ENCODE measurements at regions not wholly inside any gene's neighbourhood (a gene's known extent, or its start where the extent isn't known, plus 50 kb on each side); places are given as distances from the start of the nearest gene placed in this dataset.

GRCh38 chr4:33013282-33013681, 2293.1 kb downstream of the PCDH7 start:
- DNase-seq (ENCODE audit: low spot score): no peak
- no peak overlapping the region for H3K4me2 ChIP-seq
- H3K36me3 ChIP-seq: no peaks in the 10 kb centered on the region
- no peak overlapping the region for H3K4me3 Mint-ChIP-seq
- no peaks in the 10 kb centered on the region for H3K4me1 ChIP-seq
- no peaks in the 10 kb centered on the region for H3K27me3 ChIP-seq
- H3K27ac Mint-ChIP-seq: no peak overlapping the region
- H3K79me2 ChIP-seq (ENCODE audit: low read depth): no peaks in the 10 kb centered on the region
- no peaks in the 10 kb centered on the region for H3K36me3 Mint-ChIP-seq
- H3K9ac ChIP-seq: no peak overlapping the region
- no peaks in the 10 kb centered on the region for H3F3A ChIP-seq (ENCODE audit: low read depth)
- H2AFZ ChIP-seq (replicated peaks): peak overlapping the region; percentile 50
- H3K4me3 ChIP-seq: no peak overlapping the region
- H3K9me3 Mint-ChIP-seq: no peaks in the 10 kb centered on the region
- H3K4me1 Mint-ChIP-seq: no peaks in the 10 kb centered on the region
- peaks cover 2% of the 10 kb centered on the region for H3K27me3 Mint-ChIP-seq (ENCODE audit: insufficient read depth, low read depth)
- no peaks in the 10 kb centered on the region for H3K9me3 ChIP-seq (ENCODE audit: low read depth)
- H4K20me1 ChIP-seq (ENCODE audit: low read depth): no peaks in the 10 kb centered on the region
- H3K27ac ChIP-seq: no peak overlapping the region
- TF ChIP-seq EZH2 (IDR thresholded peaks at IDR 0.05) (no peak), EZH2phosphoT487 (IDR thresholded peaks at IDR 0.05) (no peak)
- TF ChIP-seq, protein P1, sequence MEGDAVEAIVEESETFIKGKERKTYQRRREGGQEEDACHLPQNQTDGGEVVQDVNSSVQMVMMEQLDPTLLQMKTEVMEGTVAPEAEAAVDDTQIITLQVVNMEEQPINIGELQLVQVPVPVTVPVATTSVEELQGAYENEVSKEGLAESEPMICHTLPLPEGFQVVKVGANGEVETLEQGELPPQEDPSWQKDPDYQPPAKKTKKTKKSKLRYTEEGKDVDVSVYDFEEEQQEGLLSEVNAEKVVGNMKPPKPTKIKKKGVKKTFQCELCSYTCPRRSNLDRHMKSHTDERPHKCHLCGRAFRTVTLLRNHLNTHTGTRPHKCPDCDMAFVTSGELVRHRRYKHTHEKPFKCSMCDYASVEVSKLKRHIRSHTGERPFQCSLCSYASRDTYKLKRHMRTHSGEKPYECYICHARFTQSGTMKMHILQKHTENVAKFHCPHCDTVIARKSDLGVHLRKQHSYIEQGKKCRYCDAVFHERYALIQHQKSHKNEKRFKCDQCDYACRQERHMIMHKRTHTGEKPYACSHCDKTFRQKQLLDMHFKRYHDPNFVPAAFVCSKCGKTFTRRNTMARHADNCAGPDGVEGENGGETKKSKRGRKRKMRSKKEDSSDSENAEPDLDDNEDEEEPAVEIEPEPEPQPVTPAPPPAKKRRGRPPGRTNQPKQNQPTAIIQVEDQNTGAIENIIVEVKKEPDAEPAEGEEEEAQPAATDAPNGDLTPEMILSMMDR (IDR thresholded peaks at IDR 0.05): no peak

DNA sequence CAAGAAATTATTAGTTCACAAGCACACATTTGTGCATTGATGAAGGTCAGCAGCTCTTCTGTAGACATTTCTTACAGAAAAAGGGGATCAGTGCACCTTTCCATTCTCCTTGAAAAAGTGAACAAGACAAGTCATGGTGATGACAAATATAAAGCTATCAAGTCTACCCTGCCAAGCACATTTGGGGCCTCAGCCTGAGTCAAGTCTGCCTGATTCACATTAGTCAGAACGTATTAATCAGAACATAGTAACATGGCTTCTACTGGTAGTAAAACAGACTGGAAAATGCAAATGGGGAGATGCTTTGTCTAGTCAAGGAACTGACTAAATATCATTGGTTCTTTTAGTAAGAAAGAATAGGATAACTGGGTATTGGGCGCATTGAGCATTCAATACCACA, 2305.1 kb downstream of the PCDH7 start:
- no peak for DNase-seq (ENCODE audit: low spot score)
- H3K27me3 Mint-ChIP-seq (ENCODE audit: insufficient read depth, low read depth): no peaks in the 10 kb centered on the region
- H3K27ac Mint-ChIP-seq: no peak overlapping the region
- Histone ChIP-seq H3K4me3 (no peak overlapping the region), H3K9ac (no peak overlapping the region), H3K27ac (no peak overlapping the region), H3K4me1 (no peaks in the 10 kb centered on the region), H3K9me3 (ENCODE audit: low read depth) (no peaks in the 10 kb centered on the region), H3K27me3 (no peaks in the 10 kb centered on the region), H4K20me1 (ENCODE audit: low read depth) (no peaks in the 10 kb centered on the region), H3K4me2 (no peak overlapping the region), H3K36me3 (no peaks in the 10 kb centered on the region), H2AFZ (replicated peaks) (no peak overlapping the region), H3F3A (ENCODE audit: low read depth) (no peaks in the 10 kb centered on the region), H3K79me2 (ENCODE audit: low read depth) (no peaks in the 10 kb centered on the region)
- no peak overlapping the region for H3K4me3 Mint-ChIP-seq
- no peak for TF ChIP-seq EZH2 (IDR thresholded peaks at IDR 0.05)
- TF ChIP-seq, protein P1 (IDR thresholded peaks at IDR 0.05): no peak
- no peak for TF ChIP-seq EZH2phosphoT487 (IDR thresholded peaks at IDR 0.05)
- peaks cover 3% of the 10 kb centered on the region for H3K4me1 Mint-ChIP-seq
- no peaks in the 10 kb centered on the region for H3K9me3 Mint-ChIP-seq
- no peaks in the 10 kb centered on the region for H3K36me3 Mint-ChIP-seq

DNA sequence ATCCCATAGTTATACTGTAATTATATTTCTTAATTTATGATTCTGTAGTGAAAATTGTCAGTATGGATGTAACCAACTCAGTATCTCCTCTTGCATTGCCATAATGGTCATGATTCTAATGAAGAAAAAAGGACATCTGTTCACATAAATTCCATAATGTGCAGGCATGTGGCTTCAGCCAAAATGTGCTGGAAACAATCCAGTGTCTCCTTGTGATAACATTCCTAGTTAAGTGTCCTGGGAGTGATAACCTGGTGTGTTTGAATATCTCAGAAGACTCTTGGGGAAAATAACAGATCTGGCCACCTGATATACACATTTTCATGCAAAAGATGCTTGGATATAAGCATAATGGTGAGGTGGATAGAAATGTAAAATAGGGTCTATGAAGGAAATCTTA, 2309.8 kb downstream of the PCDH7 start:
- peaks cover 3% of the 10 kb centered on the region for H3K4me1 Mint-ChIP-seq
- Histone ChIP-seq H3K27me3 (no peaks in the 10 kb centered on the region), H3K4me2 (no peak overlapping the region), H3K79me2 (ENCODE audit: low read depth) (no peaks in the 10 kb centered on the region), H3K4me1 (no peaks in the 10 kb centered on the region), H3K4me3 (no peak overlapping the region), H3K9ac (no peak overlapping the region), H3K27ac (no peak overlapping the region), H3K36me3 (no peaks in the 10 kb centered on the region), H2AFZ (replicated peaks) (no peak overlapping the region), H4K20me1 (ENCODE audit: low read depth) (no peaks in the 10 kb centered on the region), H3F3A (ENCODE audit: low read depth) (no peaks in the 10 kb centered on the region), H3K9me3 (ENCODE audit: low read depth) (no peaks in the 10 kb centered on the region)
- no peaks in the 10 kb centered on the region for H3K9me3 Mint-ChIP-seq
- no peaks in the 10 kb centered on the region for H3K27me3 Mint-ChIP-seq (ENCODE audit: insufficient read depth, low read depth)
- no peak overlapping the region for H3K4me3 Mint-ChIP-seq
- no peak for TF ChIP-seq EZH2 (IDR thresholded peaks at IDR 0.05)
- no peak for TF ChIP-seq EZH2phosphoT487 (IDR thresholded peaks at IDR 0.05)
- TF ChIP-seq, protein P1 (IDR thresholded peaks at IDR 0.05): no peak
- H3K27ac Mint-ChIP-seq: no peak overlapping the region
- DNase-seq (ENCODE audit: low spot score): no peak
- H3K36me3 Mint-ChIP-seq: no peaks in the 10 kb centered on the region

All from neural progenitor cell (in vitro differentiated cells).